GM19455 (cell line): ENCODE measurements at regions not wholly inside any gene's neighbourhood (a gene's known extent, or its start where the extent isn't known, plus 50 kb on each side); places are given as distances from the start of the nearest gene placed in this dataset.
"Not testable (repeated sequence)": the region's sequence is repeated elsewhere in the genome, so short reads cannot be mapped to it uniquely, and the experiment has no call there.

Experiments used
- ATAC-seq: cut with Tn5 transposase; IDR thresholded peaks from one replicate; pipeline ENCODE4 v1.9.1; 2021; ENCODE audit not compliant: unreplicated experiment

GRCh38 chr16:88226302-88226701 lies 156.5 kb upstream of the ZNF469 start:
- ATAC-seq: not testable (repeated sequence)

- ATAC-seq: not testable (repeated sequence)
Observed at GRCh38 chr16:88227026-88227721, 155.6 kb upstream of the ZNF469 start.

GRCh38 chr16:88227722-88228482 lies 154.9 kb upstream of the ZNF469 start:
- not testable (repeated sequence) for ATAC-seq

GRCh38 chr16:88228751-88229150 lies 154.0 kb upstream of the ZNF469 start:
- ATAC-seq: not testable (repeated sequence)

GRCh38 chr16:88229710-88230109 lies 153.0 kb upstream of the ZNF469 start:
- not testable (repeated sequence) for ATAC-seq

- not testable (repeated sequence) for ATAC-seq
Observed at GRCh38 chr16:88230276-88230966, 152.3 kb upstream of the ZNF469 start.

GRCh38 chr16:88230967-88231615 lies 151.7 kb upstream of the ZNF469 start:
- ATAC-seq: not testable (repeated sequence)

GRCh38 chr16:88231839-88232238 lies 150.9 kb upstream of the ZNF469 start:
- not testable (repeated sequence) for ATAC-seq

- ATAC-seq: not testable (repeated sequence)
Observed at GRCh38 chr16:88232401-88233258, 150.1 kb upstream of the ZNF469 start.

GRCh38 chr16:88233621-88234420 lies 148.9 kb upstream of the ZNF469 start:
- ATAC-seq: not testable (repeated sequence)

GRCh38 chr16:88234421-88235271 lies 148.1 kb upstream of the ZNF469 start:
- ATAC-seq: not testable (repeated sequence)

- ATAC-seq: not testable (repeated sequence)
Observed at GRCh38 chr16:88235691-88236090, 147.1 kb upstream of the ZNF469 start.

GRCh38 chr16:88236229-88236628 lies 146.5 kb upstream of the ZNF469 start:
- ATAC-seq: not testable (repeated sequence)

GRCh38 chr16:88237314-88237713 lies 145.4 kb upstream of the ZNF469 start:
- ATAC-seq: not testable (repeated sequence)

GRCh38 chr16:88237761-88238415 lies 144.9 kb upstream of the ZNF469 start:
- ATAC-seq: not testable (repeated sequence)

- ATAC-seq: not testable (repeated sequence)
Observed at GRCh38 chr16:88238732-88239274, 144.0 kb upstream of the ZNF469 start.

GRCh38 chr16:88240118-88240517 lies 142.6 kb upstream of the ZNF469 start:
- not testable (repeated sequence) for ATAC-seq
